Omental fat pad (tissue), 3 donors: ENCODE measurements at regions not wholly inside any gene's neighbourhood (a gene's known extent, or its start where the extent isn't known, plus 50 kb on each side); places are given as distances from the start of the nearest gene placed in this dataset.

Experiments
- ATAC-seq: fragments of 150-250 bp; one replicate; pipeline ENCODE4 v1.9.1; 2016; ENCODE audit warnings: mild to moderate bottlenecking, moderate library complexity; ENCODE audit not compliant: low FRiP score
- DNase-seq: peaks from one replicate; pipeline ENCODE4 v3.0.0-alpha.2; 2019; ENCODE audit warnings: low spot score
- CTCF ChIP-seq, 3 donors: fragments of 450-650 bp; IDR thresholded peaks; one replicate each; pipeline ENCODE4 v1.5.1; 2016 to 2017; ENCODE audit warnings: antibody characterized with exemption in 3 of 3, mild to moderate bottlenecking in 3 of 3, moderate library complexity in 2 of 3

- DNase-seq (no peak), ATAC-seq (no peak)
- no peak for TF ChIP-seq CTCF (IDR thresholded peaks at IDR 0.05)
These were observed 99.6 kb upstream of the MBOAT2 start for GRCh38 chr2:9102861-9103662.

DNA sequence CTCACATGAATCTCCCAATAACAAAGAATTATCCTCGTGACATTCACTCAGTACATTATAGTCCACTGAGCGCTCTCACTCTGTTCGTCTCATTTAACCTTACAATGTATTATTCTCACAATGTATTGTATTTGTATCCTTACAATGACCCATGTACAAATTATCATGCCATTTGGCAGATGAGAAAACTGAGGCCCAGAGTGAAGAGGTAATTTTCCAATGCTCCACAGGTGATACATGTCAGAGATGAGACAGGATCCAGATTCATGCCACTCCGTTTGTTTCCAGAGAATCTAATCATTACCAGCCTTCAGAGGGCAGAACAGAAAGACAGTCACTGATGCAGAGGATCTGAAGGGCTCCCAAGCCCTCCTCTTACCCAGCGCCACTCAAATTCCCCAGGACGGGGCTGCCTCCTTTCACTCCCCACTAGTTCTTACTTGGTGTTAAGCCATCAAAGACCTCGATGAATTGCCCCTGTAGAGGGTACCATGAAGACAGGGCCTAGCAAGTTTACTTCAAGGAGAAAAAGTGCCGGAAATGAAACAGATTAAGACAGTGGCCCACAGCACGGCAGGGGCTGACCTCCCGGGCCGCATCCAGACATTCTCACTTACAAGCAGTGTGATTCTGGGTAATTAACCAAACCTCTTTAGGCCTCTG is 98.4 kb upstream of the MBOAT2 start:
- TF ChIP-seq CTCF (IDR thresholded peaks at IDR 0.05), result no peak
- ATAC-seq (no peak), DNase-seq (no peak)

GRCh38 chr2:9100080-9100876 is 96.8 kb upstream of the MBOAT2 start:
- ATAC-seq (no peak), DNase-seq (no peak)

GRCh38 chr2:9099341-9099751 is 95.9 kb upstream of the MBOAT2 start:
- no peak for TF ChIP-seq CTCF (IDR thresholded peaks at IDR 0.05)
- ATAC-seq (no peak), DNase-seq (no peak)

More at GRCh38 chr2:9100080-9100876, 96.8 kb upstream of the MBOAT2 start:
- TF ChIP-seq CTCF (IDR thresholded peaks at IDR 0.05), result no peak

- TF ChIP-seq CTCF (IDR thresholded peaks at IDR 0.05), result no peak
- DNase-seq (no peak), ATAC-seq (no peak)
These were observed 94.4 kb upstream of the MBOAT2 start for GRCh38 chr2:9097892-9098291.

GRCh38 chr2:9097239-9097638 is 93.8 kb upstream of the MBOAT2 start:
- ATAC-seq (no peak), DNase-seq (no peak)
- no peak for TF ChIP-seq CTCF (IDR thresholded peaks at IDR 0.05)
